ACHN (cell line): ENCODE measurements at regions not wholly inside any gene's neighbourhood (a gene's known extent, or its start where the extent isn't known, plus 50 kb on each side); places are given as distances from the start of the nearest gene placed in this dataset.
A peak's percentile ranks its signal among the peaks of the same experiment; 100 is the strongest.

Experiments
- DNase-seq: peaks from one replicate; pipeline ENCODE4 v3.0.0-alpha.2; 2015
- in situ Hi-C: cut with HindIII; loops from 2 replicates; pipeline ENCODE4 v1.10.0; 2017; ENCODE audit warnings: low sequenced_read_pairs, low pct_ligation_motif_present, low pct_unique_long_range_greater_than_20kb

DNA sequence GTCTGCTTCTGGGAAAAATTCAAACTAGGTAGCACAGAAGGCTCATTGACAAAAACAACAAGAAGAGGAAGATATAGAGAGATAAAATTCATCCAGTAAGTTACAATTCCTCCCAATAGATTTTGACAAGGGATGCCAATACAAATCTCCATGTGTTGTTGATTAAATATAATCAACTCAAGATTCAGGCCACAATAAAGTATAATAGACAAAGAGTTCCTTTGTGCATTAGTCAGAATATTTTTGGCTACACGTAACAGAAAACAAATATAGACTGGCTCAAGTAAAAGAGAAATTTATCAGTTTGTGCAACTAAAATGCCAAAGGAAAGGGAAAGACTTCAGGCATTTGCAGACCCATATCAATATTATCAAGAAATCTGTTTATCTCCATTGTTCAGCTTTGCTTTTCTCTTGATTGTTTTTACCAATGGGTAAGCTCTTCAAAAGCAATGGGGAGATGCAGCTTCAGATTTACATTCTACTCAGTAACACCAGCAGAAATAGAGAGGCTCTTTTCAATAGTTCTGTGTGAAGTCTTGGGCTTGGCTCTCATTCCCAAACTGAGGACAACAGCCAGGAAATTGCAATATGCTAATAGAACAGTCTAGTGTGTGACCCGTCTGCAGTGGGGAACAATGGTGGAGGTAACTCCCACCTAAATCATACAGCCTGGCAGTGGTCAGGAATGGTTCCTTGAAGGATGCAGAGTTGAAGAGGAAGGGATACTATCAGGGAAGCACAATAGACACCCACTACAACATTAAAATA lies 77.6 kb upstream of the PROK2 start:
- in situ Hi-C loops = no loop called here
- DNase-seq = no peak

GRCh38 chr3:71859123-71859519 lies 74.2 kb upstream of the PROK2 start:
- peak; percentile 66 for DNase-seq
- in situ Hi-C loops = no loop called here

DNA sequence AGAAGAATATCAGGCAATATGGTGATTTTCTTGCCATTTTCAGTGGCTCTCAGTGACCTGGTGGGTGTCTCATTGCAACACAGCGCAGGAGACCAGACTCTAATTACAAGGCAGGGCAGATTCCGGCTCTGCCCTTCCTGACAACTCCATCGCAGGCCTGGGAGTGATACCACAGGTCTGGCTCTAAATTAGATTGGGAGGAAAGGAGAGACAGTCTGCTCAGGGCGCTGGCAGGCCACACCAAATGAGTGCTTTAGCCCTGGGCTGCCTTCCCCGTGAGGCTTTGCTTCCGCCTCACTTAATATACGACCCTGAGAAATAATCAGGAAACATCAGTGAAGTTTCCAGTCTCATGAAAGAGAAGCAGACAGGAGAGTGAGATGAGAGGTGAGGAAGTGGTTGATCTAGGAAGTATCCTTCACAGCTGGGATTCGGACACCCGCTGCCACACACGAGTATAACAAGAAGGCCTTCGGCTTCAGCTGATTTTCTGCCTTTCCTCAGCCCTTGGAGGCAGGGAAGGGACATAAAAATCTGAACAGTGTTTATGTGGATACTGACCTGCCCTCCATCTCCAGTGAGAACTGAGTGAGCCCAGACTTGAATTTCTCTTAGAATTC lies 73.7 kb upstream of the PROK2 start:
- in situ Hi-C loops = no loop called here
- no peak for DNase-seq

GRCh38 chr3:71857956-71858355 lies 73.0 kb upstream of the PROK2 start:
- in situ Hi-C loops = no loop called here
- DNase-seq = no peak

DNA sequence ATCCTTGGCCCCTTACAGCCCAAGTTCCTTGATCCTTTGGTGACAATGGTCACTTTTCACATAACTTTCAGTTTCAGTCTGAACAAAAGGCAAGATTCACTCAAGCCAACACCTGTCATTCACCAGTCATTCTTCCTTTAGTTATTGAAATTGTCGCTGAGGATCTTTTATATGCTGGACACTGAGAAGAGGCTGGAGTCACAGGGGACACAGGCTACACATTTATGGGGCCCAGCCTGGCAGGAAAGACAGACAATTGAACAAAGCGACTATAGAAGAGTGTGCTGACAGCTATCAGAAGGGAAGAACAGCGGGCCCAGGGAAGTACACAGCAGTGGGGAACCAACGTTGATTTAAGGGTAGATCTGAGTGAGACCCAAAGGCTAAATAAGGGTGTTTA lies 69.8 kb upstream of the PROK2 start:
- no peak for DNase-seq
- in situ Hi-C loops = no loop called here

DNA sequence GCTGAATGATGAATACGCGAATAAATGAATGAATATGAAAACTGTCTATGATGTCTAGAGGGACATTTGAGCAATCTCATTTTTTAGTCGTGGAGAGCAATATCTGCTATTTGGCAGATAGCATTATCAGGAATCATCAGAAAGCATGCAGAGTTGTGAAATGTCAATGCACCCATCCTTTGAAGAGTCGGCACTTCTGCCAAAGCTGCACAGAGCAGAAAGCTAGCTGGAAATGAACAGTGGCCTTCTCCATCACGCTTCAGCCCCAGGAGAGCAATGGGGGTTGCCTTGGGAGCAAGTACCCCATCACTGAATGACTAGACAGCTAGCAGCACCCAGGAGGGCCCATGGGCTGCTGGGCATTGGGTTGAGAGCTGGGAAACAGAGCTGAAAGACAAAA lies 69.1 kb upstream of the PROK2 start:
- DNase-seq = no peak
- in situ Hi-C loops = no loop called here

DNA sequence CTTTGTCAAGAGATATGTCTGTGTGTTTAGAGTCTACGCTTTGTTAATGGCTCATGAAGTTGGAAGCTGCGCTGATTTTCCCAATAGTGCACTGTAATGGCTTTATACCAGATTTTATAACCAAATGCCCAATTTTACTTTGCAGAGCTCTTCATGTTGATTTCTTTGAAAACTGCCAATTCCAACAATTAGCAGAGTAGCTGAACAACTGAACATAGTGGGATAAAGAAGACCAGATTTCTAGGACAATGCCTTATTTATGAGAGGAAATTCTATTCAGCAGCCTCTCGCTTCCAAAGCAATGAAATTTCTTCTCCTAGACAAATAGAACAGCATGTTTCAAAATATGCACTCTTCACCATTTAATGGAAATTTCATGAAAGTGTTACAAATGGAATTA lies 66.9 kb upstream of the PROK2 start:
- DNase-seq = no peak
- in situ Hi-C loops = no loop called here

- no peak for DNase-seq
- in situ Hi-C loops = no loop called here
Measured at GRCh38 chr3:71850654-71851053, 65.7 kb upstream of the PROK2 start.

GRCh38 chr3:71849681-71850080 lies 64.7 kb upstream of the PROK2 start:
- DNase-seq = no peak
- in situ Hi-C loops = no loop called here

GRCh38 chr3:71847794-71848193 lies 62.8 kb upstream of the PROK2 start:
- DNase-seq = no peak

GRCh38 chr3:71846185-71846584 lies 61.2 kb upstream of the PROK2 start:
- in situ Hi-C loops = no loop called here
- DNase-seq = no peak

More at GRCh38 chr3:71847794-71848193, 62.8 kb upstream of the PROK2 start:
- in situ Hi-C loops = no loop called here

GRCh38 chr3:71843071-71843470 lies 58.1 kb upstream of the PROK2 start:
- in situ Hi-C loops = no loop called here
- DNase-seq = no peak

- in situ Hi-C loops = no loop called here
- DNase-seq = no peak
Measured at GRCh38 chr3:71838406-71838805, 53.5 kb upstream of the PROK2 start.
